GM19463 (cell line): ENCODE measurements at regions not wholly inside any gene's neighbourhood (a gene's known extent, or its start where the extent isn't known, plus 50 kb on each side); places are given as distances from the start of the nearest gene placed in this dataset.

Experiments used
- ATAC-seq: cut with Tn5 transposase; IDR thresholded peaks from one replicate; pipeline ENCODE4 v1.9.1; 2021; ENCODE audit warnings: mild to moderate bottlenecking, moderate library complexity; ENCODE audit not compliant: unreplicated experiment

- ATAC-seq = no peak
Observed at GRCh38 chr6:165729307-165729936, 66.4 kb upstream of the PDE10A start.

DNA sequence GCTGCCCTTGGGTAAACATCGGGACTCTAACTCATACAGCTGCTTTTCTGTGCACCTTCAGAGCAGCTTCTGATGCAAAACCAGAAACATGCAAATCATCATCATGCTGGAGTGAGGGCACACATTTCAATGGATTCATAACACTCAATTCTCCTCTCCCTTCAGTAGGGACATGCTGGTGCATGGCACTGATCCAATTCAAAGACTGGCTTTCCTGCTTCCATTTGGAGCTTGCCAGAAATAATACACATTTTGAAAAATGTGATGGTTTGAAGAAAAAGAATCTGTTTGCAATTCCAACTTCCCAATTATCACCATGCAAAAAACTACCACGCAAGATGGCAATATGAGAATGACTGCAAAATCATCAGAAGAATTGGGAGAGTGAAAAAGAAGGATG is 65.2 kb upstream of the PDE10A start:
- no peak for ATAC-seq

DNA sequence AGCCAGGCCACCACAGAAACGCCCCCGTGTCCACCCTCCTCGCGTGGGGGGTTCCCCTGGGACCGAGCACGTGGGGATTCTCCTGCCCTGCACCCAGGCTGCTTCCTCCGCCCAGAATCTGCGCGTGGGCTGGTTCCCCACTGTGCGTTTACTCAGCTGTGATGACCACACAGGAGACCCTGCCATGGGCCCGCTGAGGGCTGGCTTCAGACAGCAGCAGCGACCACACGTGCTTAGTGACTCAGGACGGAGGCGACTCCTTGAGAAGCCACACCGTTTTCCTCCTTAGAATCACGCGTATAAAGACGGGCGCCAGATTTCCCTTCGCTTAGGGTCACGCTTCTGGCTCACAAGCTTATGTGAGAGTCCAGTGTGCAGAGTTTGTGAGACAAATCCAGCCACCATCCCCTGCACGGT is 63.9 kb upstream of the PDE10A start:
- no peak for ATAC-seq

- no peak for ATAC-seq
Observed at GRCh38 chr6:165726290-165726875, 63.3 kb upstream of the PDE10A start.

DNA sequence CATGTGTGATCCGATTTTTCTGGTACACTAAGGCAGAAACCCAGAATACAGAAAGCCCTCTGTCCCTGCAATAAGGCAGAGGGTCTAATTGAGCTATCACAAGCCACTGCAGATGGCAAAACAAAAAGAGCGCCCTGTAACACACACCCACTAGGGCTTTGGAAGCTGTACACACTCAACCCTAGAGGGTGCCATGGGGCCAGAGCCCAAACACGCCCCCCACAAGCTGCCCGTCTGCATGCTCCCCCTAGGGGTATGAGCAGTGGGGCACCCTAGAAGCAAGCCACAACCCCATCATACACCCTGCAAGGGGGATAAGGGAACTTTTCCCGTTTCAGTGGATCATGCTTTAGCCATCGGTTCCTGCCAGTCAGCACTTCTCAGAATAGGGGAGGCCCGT is 62.2 kb upstream of the PDE10A start:
- ATAC-seq = no peak

DNA sequence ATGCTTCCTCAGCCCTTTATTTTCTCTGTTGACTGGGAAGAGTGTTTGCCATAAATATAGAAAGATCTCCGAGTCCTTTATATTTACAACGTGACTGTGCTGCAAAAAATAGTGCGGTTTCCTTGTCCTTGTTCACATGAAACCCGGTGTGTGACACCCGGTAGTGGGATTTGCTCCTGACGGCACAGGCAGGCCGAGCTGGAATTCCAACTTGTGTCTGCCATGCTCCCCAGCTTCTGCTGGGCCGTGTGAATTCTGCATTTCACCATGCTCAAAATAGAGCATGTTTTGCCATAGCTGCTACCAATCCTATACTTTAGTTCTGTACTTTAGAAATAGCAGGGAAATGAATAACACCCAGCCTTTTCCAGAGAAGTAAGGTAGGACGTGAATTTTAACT is 60.3 kb upstream of the PDE10A start:
- no peak for ATAC-seq

DNA sequence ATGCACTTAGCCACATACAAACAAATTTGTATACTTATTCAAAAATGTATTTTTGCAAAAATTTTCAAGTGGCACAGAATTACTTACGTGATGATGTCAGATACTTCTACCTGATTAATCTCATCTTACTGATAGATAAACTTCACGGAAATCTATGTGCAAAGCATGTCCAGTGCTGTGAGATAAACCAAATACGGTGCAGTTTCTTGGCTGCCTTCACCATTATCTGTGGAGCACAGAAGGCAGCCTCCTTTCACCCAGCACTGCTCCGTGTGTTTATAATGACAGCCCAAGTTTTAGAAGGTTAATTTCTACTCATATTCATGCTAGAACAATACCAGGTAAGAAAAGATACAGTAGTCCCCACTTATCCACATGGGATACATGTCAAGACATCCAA is 59.0 kb upstream of the PDE10A start:
- no peak for ATAC-seq

DNA sequence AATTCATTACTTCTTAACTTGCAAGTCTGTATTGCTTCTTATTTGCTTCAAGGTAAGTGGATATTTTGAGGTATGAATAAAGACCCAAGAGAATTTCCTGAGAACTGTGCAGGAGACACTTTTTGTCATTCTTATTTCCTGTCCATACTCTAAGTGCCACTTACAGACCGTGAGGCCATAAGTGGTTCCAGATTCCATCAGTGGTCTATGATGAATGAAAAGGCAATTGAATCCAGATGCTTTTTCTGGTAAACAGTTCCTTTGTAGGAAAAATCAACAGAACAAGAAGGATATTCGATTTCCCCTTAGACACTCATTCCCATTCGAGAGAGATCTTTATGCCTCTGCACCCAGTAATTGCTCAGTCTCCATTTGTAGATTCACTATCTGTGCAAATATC is 58.3 kb upstream of the PDE10A start:
- ATAC-seq = no peak

- no peak for ATAC-seq
Observed at GRCh38 chr6:165718491-165718891, 55.5 kb upstream of the PDE10A start.

DNA sequence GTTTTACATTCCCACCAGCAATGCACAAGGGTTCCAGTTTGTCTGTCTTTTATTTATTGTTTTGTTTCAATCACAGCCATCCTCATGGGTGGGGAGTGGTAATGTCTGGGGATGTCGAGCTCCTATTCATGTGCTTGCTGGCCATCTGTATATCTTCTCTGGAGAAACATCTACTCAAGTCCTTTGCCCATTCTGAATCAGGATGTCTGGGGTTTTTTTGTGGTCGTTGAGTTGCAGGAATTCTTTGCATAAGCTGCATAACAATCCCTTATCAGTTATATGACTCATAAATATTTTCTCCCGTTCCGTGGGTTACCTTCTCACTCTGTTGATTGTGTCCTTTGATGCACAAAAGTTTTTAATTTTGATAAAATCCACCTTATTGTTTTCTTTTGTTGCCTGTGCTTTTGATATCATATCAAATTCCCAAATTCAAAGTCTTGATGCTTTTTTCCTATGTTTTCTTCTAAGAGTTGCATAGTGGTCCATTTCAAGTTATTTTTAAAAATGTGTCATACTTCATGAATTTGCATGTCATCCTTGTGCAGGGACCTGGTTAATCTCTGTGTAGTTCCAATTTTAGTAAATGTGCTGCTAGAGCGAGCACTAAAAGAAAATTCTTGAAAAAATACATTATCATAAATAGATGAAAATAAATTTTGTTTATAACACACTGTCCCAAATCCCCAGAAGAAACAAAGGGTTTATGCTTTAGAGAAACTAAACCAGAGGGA is 54.9 kb upstream of the PDE10A start:
- no peak for ATAC-seq

GRCh38 chr6:165716886-165717285 is 53.8 kb upstream of the PDE10A start:
- no peak for ATAC-seq

DNA sequence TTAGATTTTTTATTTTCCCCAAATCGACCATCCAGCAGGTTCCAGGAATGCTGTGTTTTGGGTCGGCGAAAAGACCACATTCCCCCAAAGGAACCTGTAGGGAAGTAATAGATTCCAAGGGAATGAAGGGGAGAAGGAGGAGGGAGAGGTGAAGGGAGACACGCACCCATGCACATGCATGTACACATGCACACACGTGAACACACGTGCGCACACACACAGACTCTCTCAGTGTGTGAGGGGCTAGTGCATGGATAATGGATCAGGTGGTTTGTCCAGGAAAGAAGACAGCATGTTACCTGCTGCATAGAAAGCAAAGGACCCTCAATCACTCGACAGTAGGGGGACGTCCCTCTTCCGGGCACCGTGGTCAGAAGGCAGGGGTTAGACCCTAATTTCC is 52.4 kb upstream of the PDE10A start:
- ATAC-seq = no peak

DNA sequence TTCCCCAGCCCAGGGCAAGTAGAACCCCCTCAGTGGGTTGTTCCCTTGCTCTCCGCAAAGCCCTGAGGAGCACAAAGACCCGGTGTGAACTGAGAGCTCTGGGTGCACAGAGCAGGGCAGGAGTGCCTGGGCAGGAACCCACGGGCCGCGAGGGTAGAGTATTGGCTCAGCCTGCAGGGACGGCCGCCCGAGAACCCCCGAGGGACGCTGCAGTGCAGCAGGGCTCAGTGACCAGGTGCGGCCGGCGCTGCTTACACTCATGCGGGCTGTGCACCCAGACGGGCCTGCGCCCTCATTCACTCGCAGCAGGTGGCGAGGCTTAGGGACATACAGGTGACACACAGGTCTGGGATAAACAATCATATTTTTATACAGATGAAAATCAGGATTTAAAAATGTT is 51.9 kb upstream of the PDE10A start:
- ATAC-seq = no peak

DNA sequence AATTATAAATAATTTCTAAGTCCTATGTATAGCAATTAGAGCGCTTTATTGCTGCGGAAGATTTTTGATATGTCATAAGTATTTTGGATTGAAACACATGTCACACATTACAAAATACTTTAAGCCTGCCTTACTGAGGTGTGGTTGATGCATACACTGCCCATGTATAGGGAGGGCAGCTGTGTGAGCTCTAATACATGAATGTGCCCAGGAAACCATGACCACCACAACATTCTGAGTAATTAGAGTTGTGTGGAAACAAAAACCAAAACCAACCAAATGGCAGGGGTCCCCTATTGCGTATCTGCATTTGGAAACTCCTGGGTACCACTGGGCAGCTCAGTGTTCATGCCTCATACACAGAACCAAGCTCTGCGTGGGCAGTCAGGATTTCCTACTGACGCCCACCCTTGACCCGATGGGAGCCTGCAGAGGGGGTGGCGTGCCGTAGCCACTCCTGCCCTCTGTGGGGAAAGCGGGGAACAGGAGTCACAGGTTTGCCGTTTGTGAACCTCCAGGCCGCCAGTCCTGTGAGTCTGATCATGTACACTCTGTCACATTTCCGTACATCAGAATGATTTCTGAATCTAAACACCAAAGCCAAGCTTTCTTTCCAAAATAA is 50.9 kb upstream of the PDE10A start:
- no peak for ATAC-seq
